Activated T-helper 2 cell treated with anti-CD3 and anti-CD28 coated beads, Interferon-gamma antibody, Interleukin-2, Interleukin-4, amounts not matched to agents 10 μg/mL and 5 μg/mL and 100 μg/mL, durations not matched to agents 14 hours and 24 hours and 36 hours (primary cell): ENCODE measurements at regions not wholly inside any gene's neighbourhood (a gene's known extent, or its start where the extent isn't known, plus 50 kb on each side); places are given as distances from the start of the nearest gene placed in this dataset.

Experiments
- DNase-seq: peaks from one replicate; pipeline ENCODE4 v3.0.0; 2021; ENCODE audit warnings: low spot score
- H3K27ac Mint-ChIP-seq: one replicate; pipeline ENCODE4 v1.8.0; 2021; ENCODE audit warnings: mixed read lengths
- H3K27me3 Mint-ChIP-seq: one replicate; pipeline ENCODE4 v1.8.0; 2021; ENCODE audit warnings: low read depth, mixed read lengths
- H3K36me3 Mint-ChIP-seq: one replicate; pipeline ENCODE4 v1.8.0; 2021; ENCODE audit warnings: low read depth, mixed read lengths
- H3K4me1 Mint-ChIP-seq: one replicate; pipeline ENCODE4 v1.8.0; 2021; ENCODE audit warnings: low read depth, mixed read lengths
- H3K4me3 Mint-ChIP-seq: one replicate; pipeline ENCODE4 v1.8.0; 2021; ENCODE audit warnings: low read depth, mild to moderate bottlenecking, moderate library complexity, mixed read lengths
- H3K9me3 Mint-ChIP-seq: one replicate; pipeline ENCODE4 v1.8.0; 2021; ENCODE audit warnings: mixed read lengths
- intact Hi-C: fragments of 100-400 bp; cut with micrococcal nuclease; formaldehyde crosslinking; loops from one replicate; pipeline ENCODE4 v1.15.1; 2023

DNA sequence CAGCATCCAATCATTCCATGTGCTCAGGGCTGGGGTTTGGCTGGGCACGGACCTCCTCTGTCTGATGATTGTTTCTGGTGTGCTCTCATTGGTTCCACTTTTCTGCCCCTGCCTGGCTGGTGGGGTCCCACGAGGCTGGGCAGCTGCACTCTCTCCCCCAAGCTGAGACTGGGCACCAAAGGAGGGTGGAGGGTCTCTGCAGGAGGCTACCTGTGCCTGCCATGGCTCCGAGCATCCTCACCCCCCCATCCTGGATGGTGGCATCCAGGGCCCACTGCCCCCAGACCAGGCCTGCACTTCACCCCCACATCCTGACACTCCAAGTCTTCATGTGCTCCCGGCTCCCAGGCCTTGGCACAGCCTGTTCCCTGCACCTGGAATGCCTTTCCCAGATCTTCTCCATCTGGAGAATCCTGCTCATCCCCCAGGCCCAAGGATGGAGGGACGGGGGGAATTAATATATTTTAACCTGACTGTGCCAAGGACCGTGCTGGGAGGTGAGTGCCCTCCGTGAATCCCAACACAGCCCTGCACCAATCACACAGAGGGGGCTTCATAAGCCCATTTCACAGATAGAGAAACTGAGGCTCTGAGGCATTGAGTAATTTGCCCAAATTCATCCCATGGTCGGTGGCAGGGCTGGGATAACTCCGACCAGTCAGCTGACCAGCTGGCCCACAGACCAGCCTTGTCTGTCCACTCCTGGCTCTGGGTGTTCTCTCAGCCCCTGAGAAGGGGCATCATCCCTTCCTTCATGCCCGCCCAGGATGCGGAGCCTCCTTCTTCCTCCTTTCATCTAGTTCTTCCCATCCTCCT lies 403.4 kb downstream of the MATN1 start:
- Mint-ChIP-seq H3K27ac (no peak overlapping the region), H3K4me1 (no peaks in the 10 kb centered on the region), H3K36me3 (no peaks in the 10 kb centered on the region), H3K9me3 (no peaks in the 10 kb centered on the region), H3K4me3 (no peak overlapping the region), H3K27me3 (peaks cover 2% of the 10 kb centered on the region)
- intact Hi-C loops = no loop called here
- no peak for DNase-seq

- Mint-ChIP-seq H3K9me3 (no peaks in the 10 kb centered on the region), H3K36me3 (no peaks in the 10 kb centered on the region), H3K4me3 (no peak overlapping the region), H3K4me1 (no peaks in the 10 kb centered on the region), H3K27me3 (peaks cover 2% of the 10 kb centered on the region), H3K27ac (no peak overlapping the region)
- no peak for DNase-seq
- intact Hi-C loops = no loop called here
Observed at GRCh38 chr1:30318864-30319718, 404.3 kb downstream of the MATN1 start.

GRCh38 chr1:30318413-30318812 lies 405.0 kb downstream of the MATN1 start:
- H3K27ac Mint-ChIP-seq = no peak overlapping the region
- H3K27me3 Mint-ChIP-seq = peaks cover 2% of the 10 kb centered on the region
- H3K4me3 Mint-ChIP-seq = no peak overlapping the region
- no peaks in the 10 kb centered on the region for H3K36me3 Mint-ChIP-seq
- no peak for DNase-seq
- no peaks in the 10 kb centered on the region for H3K9me3 Mint-ChIP-seq
- intact Hi-C loops = no loop called here
- no peaks in the 10 kb centered on the region for H3K4me1 Mint-ChIP-seq

- intact Hi-C loops = no loop called here
- no peak overlapping the region for H3K4me3 Mint-ChIP-seq
- H3K4me1 Mint-ChIP-seq = no peaks in the 10 kb centered on the region
- no peak for DNase-seq
- H3K27me3 Mint-ChIP-seq = peaks cover 2% of the 10 kb centered on the region
- H3K36me3 Mint-ChIP-seq = no peaks in the 10 kb centered on the region
- H3K27ac Mint-ChIP-seq = no peak overlapping the region
- no peaks in the 10 kb centered on the region for H3K9me3 Mint-ChIP-seq
Observed at GRCh38 chr1:30317921-30318320, 405.5 kb downstream of the MATN1 start.

GRCh38 chr1:30316056-30316455 lies 407.3 kb downstream of the MATN1 start:
- Mint-ChIP-seq H3K4me3 (no peak overlapping the region), H3K4me1 (no peaks in the 10 kb centered on the region), H3K9me3 (no peaks in the 10 kb centered on the region), H3K36me3 (no peaks in the 10 kb centered on the region), H3K27me3 (peaks cover 2% of the 10 kb centered on the region), H3K27ac (no peak overlapping the region)
- DNase-seq = no peak
- intact Hi-C loops = no loop called here

- Mint-ChIP-seq H3K27ac (no peak overlapping the region), H3K36me3 (no peaks in the 10 kb centered on the region), H3K4me1 (no peaks in the 10 kb centered on the region), H3K9me3 (no peaks in the 10 kb centered on the region), H3K27me3 (peaks cover 2% of the 10 kb centered on the region), H3K4me3 (no peak overlapping the region)
- no peak for DNase-seq
- intact Hi-C loops = no loop called here
Observed at GRCh38 chr1:30315185-30315960, 408.0 kb downstream of the MATN1 start.

GRCh38 chr1:30314591-30314990 lies 408.8 kb downstream of the MATN1 start:
- Mint-ChIP-seq H3K36me3 (no peaks in the 10 kb centered on the region), H3K9me3 (no peaks in the 10 kb centered on the region), H3K4me3 (no peak overlapping the region), H3K27me3 (peaks cover 2% of the 10 kb centered on the region), H3K4me1 (no peaks in the 10 kb centered on the region), H3K27ac (no peak overlapping the region)
- no peak for DNase-seq
- intact Hi-C loops = no loop called here

DNA sequence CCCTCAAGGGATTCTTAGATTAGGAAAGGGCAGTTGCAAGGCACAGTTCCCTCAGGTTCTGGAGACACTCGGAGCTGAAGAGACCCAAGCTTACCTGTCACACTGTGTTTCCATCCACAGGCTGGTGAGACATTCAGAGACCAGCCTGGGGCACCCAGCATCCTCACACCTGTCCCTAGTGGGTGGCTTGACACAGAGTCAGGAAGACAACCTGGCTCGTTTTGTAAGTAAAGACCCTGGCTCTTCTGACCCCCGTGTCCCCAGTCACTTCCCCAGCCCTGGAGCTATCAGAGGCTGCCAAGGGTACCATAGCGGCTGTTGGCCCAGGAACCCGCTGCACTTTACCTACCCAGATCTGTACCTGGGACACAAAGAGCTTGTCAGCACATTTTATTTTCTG lies 409.8 kb downstream of the MATN1 start:
- Mint-ChIP-seq H3K4me1 (no peaks in the 10 kb centered on the region), H3K27ac (no peak overlapping the region), H3K36me3 (no peaks in the 10 kb centered on the region), H3K27me3 (peaks cover 2% of the 10 kb centered on the region), H3K4me3 (no peak overlapping the region), H3K9me3 (no peaks in the 10 kb centered on the region)
- intact Hi-C loops = no loop called here
- no peak for DNase-seq

GRCh38 chr1:30313176-30313575 lies 410.2 kb downstream of the MATN1 start:
- H3K4me3 Mint-ChIP-seq = no peak overlapping the region
- no peaks in the 10 kb centered on the region for H3K4me1 Mint-ChIP-seq
- H3K36me3 Mint-ChIP-seq = no peaks in the 10 kb centered on the region
- intact Hi-C loops = no loop called here
- no peak for DNase-seq
- no peak overlapping the region for H3K27ac Mint-ChIP-seq
- peaks cover 2% of the 10 kb centered on the region for H3K27me3 Mint-ChIP-seq
- H3K9me3 Mint-ChIP-seq = no peaks in the 10 kb centered on the region

- Mint-ChIP-seq H3K4me1 (no peaks in the 10 kb centered on the region), H3K27me3 (peaks cover 2% of the 10 kb centered on the region), H3K36me3 (no peaks in the 10 kb centered on the region), H3K4me3 (no peak overlapping the region), H3K27ac (no peak overlapping the region), H3K9me3 (no peaks in the 10 kb centered on the region)
- intact Hi-C loops = no loop called here
- DNase-seq = no peak
Observed at GRCh38 chr1:30312226-30312625, 411.2 kb downstream of the MATN1 start.

GRCh38 chr1:30311749-30312148 lies 411.6 kb downstream of the MATN1 start:
- Mint-ChIP-seq H3K27ac (no peak overlapping the region), H3K36me3 (no peaks in the 10 kb centered on the region), H3K4me1 (no peaks in the 10 kb centered on the region), H3K27me3 (peaks cover 2% of the 10 kb centered on the region), H3K4me3 (no peak overlapping the region), H3K9me3 (no peaks in the 10 kb centered on the region)
- intact Hi-C loops = no loop called here
- no peak for DNase-seq

DNA sequence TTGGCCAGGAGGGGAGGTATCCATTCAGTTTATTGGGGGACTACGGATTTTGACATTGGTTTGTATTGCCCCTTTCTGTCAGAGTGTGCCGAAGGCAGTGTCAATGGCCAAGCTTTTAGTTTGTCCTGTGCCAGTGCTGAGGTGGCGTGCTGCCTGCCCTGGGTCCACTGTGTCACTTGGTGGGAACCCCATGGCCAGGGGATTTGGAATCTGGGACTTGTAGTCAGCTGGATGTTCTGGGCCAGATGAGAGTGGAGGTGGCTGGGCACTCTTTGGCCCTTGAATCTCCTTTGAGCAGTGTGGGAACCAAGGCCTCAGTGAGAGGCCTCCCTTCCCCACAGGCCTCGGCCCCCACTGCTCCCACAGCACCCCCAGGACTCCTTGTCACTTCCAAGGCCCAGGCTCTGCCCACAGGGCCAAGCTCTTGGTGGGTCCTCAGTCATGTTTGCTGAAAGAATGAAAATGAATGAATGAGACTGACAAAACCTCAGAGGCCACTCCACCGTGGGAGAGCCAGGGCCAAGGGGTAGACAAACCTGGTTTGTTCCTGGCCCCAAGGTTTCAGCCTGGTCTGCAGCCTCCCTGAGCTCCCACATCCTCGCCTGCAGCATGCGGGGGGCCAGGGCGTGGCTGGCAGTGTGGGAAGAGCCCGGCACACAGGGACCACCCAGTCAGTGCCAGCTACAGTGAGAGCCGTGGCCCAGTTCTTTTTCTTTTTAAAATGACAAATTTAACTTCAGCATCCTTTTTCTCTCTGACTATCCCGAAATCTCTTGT lies 412.2 kb downstream of the MATN1 start:
- intact Hi-C loops = no loop called here
- no peaks in the 10 kb centered on the region for H3K36me3 Mint-ChIP-seq
- H3K27ac Mint-ChIP-seq = no peak overlapping the region
- no peak for DNase-seq
- no peaks in the 10 kb centered on the region for H3K4me1 Mint-ChIP-seq
- H3K9me3 Mint-ChIP-seq = no peaks in the 10 kb centered on the region
- H3K27me3 Mint-ChIP-seq = no peaks in the 10 kb centered on the region
- no peak overlapping the region for H3K4me3 Mint-ChIP-seq
